Activated naive CD4-positive, alpha-beta T cell treated with anti-CD3 and anti-CD28 coated beads, Interleukin-2, amount 50 U/mL, for 24 hours (primary cell): ENCODE measurements at regions not wholly inside any gene's neighbourhood (a gene's known extent, or its start where the extent isn't known, plus 50 kb on each side); places are given as distances from the start of the nearest gene placed in this dataset.

Experiments
- H3K27ac Mint-ChIP-seq: one replicate; pipeline ENCODE4 v1.8.0; 2021; ENCODE audit warnings: mild to moderate bottlenecking, mixed read lengths
- H3K27me3 Mint-ChIP-seq: one replicate; pipeline ENCODE4 v1.8.0; 2021; ENCODE audit warnings: mixed read lengths
- H3K36me3 Mint-ChIP-seq: one replicate; pipeline ENCODE4 v1.8.0; 2021; ENCODE audit warnings: mixed read lengths
- H3K4me1 Mint-ChIP-seq: one replicate; pipeline ENCODE4 v1.8.0; 2021; ENCODE audit warnings: mixed read lengths
- H3K4me3 Mint-ChIP-seq: one replicate; pipeline ENCODE4 v1.8.0; 2021; ENCODE audit warnings: mild to moderate bottlenecking, mixed read lengths
- H3K9me3 Mint-ChIP-seq: one replicate; pipeline ENCODE4 v1.8.0; 2021; ENCODE audit warnings: mixed read lengths

GRCh38 chr12:116638376-116638775 is 79.2 kb downstream of the MAP1LC3B2 start:
- peaks cover 7% of the 10 kb centered on the region for H3K4me1 Mint-ChIP-seq

GRCh38 chr12:116637589-116638150 is 78.5 kb downstream of the MAP1LC3B2 start:
- Mint-ChIP-seq H3K4me1 (peaks cover 7% of the 10 kb centered on the region), H3K9me3 (no peaks in the 10 kb centered on the region), H3K27ac (no peak overlapping the region), H3K4me3 (no peak overlapping the region), H3K27me3 (peaks cover 9% of the 10 kb centered on the region), H3K36me3 (no peaks in the 10 kb centered on the region)

More at GRCh38 chr12:116638376-116638775, 79.2 kb downstream of the MAP1LC3B2 start:
- no peaks in the 10 kb centered on the region for H3K36me3 Mint-ChIP-seq
- H3K4me3 Mint-ChIP-seq = no peak overlapping the region
- no peak overlapping the region for H3K27ac Mint-ChIP-seq
- H3K9me3 Mint-ChIP-seq = no peaks in the 10 kb centered on the region
- H3K27me3 Mint-ChIP-seq = peaks cover 7% of the 10 kb centered on the region

GRCh38 chr12:116636608-116637519 is 77.7 kb downstream of the MAP1LC3B2 start:
- H3K27ac Mint-ChIP-seq = no peak overlapping the region
- H3K36me3 Mint-ChIP-seq = no peaks in the 10 kb centered on the region
- no peaks in the 10 kb centered on the region for H3K9me3 Mint-ChIP-seq

GRCh38 chr12:116635487-116635886 is 76.3 kb downstream of the MAP1LC3B2 start:
- Mint-ChIP-seq H3K36me3 (no peaks in the 10 kb centered on the region), H3K9me3 (no peaks in the 10 kb centered on the region), H3K27ac (no peak overlapping the region), H3K27me3 (peaks cover 9% of the 10 kb centered on the region), H3K4me1 (peaks cover 7% of the 10 kb centered on the region), H3K4me3 (no peak overlapping the region)

More at GRCh38 chr12:116636608-116637519, 77.7 kb downstream of the MAP1LC3B2 start:
- Mint-ChIP-seq H3K4me3 (no peak overlapping the region), H3K27me3 (peaks cover 9% of the 10 kb centered on the region), H3K4me1 (peaks cover 7% of the 10 kb centered on the region)

GRCh38 chr12:116633476-116633875 is 74.3 kb downstream of the MAP1LC3B2 start:
- Mint-ChIP-seq H3K4me1 (peaks cover 7% of the 10 kb centered on the region), H3K27ac (no peak overlapping the region), H3K36me3 (no peaks in the 10 kb centered on the region), H3K9me3 (no peaks in the 10 kb centered on the region), H3K27me3 (peaks cover 13% of the 10 kb centered on the region), H3K4me3 (no peak overlapping the region)

- Mint-ChIP-seq H3K4me1 (peaks cover 7% of the 10 kb centered on the region), H3K27me3 (peaks cover 13% of the 10 kb centered on the region), H3K27ac (no peak overlapping the region), H3K9me3 (no peaks in the 10 kb centered on the region), H3K4me3 (no peak overlapping the region), H3K36me3 (no peaks in the 10 kb centered on the region)
These were observed 72.4 kb downstream of the MAP1LC3B2 start for GRCh38 chr12:116631619-116632018.

- H3K27ac Mint-ChIP-seq = no peak overlapping the region
- H3K9me3 Mint-ChIP-seq = no peaks in the 10 kb centered on the region
- peaks cover 12% of the 10 kb centered on the region for H3K27me3 Mint-ChIP-seq
- no peak overlapping the region for H3K4me3 Mint-ChIP-seq
- H3K4me1 Mint-ChIP-seq = peaks cover 6% of the 10 kb centered on the region
- no peaks in the 10 kb centered on the region for H3K36me3 Mint-ChIP-seq
These were observed 71.6 kb downstream of the MAP1LC3B2 start for GRCh38 chr12:116630762-116631161.

- Mint-ChIP-seq H3K36me3 (no peaks in the 10 kb centered on the region), H3K9me3 (no peaks in the 10 kb centered on the region), H3K4me1 (no peaks in the 10 kb centered on the region), H3K27me3 (peaks cover 10% of the 10 kb centered on the region), H3K27ac (no peak overlapping the region), H3K4me3 (no peak overlapping the region)
These were observed 70.3 kb downstream of the MAP1LC3B2 start for GRCh38 chr12:116629480-116629879.

- Mint-ChIP-seq H3K27me3 (peaks cover 9% of the 10 kb centered on the region), H3K27ac (no peak overlapping the region), H3K4me3 (no peak overlapping the region), H3K4me1 (no peaks in the 10 kb centered on the region), H3K36me3 (no peaks in the 10 kb centered on the region), H3K9me3 (no peaks in the 10 kb centered on the region)
These were observed 69.8 kb downstream of the MAP1LC3B2 start for GRCh38 chr12:116628989-116629388.

GRCh38 chr12:116628450-116628793 is 69.2 kb downstream of the MAP1LC3B2 start:
- Mint-ChIP-seq H3K27me3 (peaks cover 6% of the 10 kb centered on the region), H3K4me3 (no peak overlapping the region), H3K27ac (no peak overlapping the region), H3K36me3 (no peaks in the 10 kb centered on the region), H3K4me1 (no peaks in the 10 kb centered on the region), H3K9me3 (peaks cover 1% of the 10 kb centered on the region)
